GM04504 (cell line): ENCODE measurements at regions not wholly inside any gene's neighbourhood (a gene's known extent, or its start where the extent isn't known, plus 50 kb on each side); places are given as distances from the start of the nearest gene placed in this dataset.

Experiments used
- DNase-seq: peaks from one replicate; pipeline ENCODE4 v3.0.0-alpha.2; 2012; ENCODE audit warnings: low read depth

DNA sequence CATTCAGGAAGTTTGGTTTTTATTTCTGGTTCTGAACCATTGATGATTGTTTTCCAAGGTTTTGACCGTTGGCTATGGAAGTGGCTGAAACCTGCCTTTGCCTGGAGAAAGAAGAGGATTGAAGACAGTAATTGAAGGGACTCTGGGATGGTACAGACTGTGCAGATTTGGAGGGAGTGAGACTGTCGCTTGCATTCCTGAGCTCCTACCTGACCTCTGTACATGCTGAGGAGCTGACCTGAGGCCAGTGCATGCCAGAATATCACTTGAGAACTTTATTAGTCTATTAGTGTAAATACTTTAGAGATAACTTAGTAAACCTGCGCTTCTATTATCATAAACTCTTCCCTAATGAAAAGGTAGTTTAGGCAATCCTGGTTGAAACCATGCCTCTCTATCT is 276.4 kb downstream of the IRS2 start:
- no peak for DNase-seq

DNA sequence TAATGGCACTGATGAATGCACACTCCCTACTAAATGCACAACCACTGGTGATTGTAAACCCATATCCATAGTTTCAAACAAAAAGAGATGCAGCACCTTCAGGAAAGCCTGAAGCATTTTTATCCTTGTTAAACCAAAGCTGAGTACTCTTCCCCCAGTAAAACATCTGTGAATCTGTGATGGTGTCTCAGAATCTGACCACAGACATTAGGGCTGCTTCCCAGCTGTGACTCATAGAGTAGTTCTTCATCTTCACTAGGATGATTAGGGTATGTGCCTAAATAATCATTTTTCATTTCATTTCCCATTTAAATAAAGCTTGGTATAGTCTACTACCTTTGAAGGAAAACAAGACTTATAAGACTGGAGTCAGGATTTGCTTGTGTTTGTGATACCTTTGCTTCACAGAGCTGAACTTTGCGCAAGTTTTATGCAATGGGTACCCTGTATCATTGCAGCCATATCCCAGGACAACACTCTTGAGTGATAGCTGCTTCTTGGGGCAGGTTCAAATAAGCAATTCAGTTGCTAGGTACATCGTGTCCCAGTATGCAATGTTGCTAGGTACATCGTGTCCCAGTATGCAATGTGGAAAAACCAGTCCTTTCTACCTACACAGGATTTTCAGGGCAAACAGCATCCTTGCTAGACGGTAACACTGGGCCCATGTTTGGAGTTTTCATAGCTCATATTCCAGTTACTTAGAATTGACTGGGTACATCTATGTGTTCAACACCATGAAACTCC is 277.1 kb downstream of the IRS2 start:
- peak; percentile 55 for DNase-seq

DNA sequence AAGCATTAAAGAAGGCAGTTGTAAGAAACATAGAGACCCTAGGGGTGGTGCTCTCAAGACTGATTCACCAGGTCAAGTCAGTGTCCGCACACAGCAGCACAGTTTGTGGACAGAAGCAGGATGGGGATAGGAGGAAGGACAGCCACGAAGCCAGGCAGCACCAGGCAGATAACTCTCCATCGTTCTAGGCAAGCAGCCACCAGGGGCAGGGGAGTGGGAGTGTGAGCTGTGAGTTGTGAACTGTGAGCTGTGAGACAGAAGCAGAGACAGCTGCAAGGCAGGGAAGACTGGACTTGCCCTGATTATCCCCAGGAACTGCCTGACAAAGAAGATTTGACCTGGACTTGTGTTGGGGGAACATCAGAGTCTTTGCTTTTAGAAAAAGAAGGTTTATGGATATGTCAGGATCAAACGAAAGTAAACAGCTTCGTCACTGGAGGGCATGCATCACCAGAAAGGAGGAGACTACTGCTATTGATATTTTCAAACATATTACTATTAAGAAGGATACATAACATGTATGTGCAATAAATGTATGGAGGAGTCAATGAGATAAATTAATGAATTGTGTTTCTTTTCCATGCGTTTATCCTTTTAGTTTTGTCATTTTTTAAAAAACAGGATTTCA is 286.1 kb downstream of the IRS2 start:
- DNase-seq: no peak

DNA sequence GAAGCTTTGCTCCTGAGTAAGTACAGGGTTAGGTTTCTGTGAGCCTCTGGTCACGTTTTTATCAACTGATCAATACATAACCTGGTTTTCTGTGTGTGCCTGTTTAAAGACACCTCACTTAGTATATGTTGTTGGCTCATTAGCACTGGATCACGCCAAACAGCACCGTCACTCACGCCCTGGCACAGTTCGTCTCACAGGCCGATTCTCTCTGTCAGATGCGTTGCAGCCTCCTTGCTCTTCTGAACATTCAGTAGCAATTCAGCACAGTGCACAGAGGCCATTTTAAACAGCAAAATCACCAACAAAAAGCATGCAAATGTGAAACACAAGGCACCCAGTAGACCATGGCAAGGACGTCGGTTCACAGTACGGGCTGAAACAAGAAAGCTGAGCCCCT is 288.5 kb downstream of the IRS2 start:
- DNase-seq: no peak

DNA sequence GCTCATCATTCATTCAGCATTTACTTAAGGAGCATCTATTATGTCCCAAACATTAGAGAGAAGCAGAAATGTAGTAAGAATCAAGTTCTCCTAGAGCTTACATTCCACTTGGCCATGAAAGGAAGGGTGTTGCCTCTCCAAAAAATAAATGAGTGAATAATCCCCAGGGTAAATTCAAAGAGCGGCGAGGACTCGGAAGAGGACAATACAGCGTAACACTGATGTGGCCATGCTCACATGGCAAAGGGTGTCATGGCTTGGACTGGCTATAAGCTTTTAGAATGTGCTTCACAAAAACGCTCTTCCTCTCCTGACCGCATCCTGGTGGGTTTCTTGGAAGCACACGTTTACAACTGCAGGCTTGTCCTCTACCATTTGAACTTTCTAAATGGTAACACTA is 290.2 kb downstream of the IRS2 start:
- DNase-seq: no peak

DNA sequence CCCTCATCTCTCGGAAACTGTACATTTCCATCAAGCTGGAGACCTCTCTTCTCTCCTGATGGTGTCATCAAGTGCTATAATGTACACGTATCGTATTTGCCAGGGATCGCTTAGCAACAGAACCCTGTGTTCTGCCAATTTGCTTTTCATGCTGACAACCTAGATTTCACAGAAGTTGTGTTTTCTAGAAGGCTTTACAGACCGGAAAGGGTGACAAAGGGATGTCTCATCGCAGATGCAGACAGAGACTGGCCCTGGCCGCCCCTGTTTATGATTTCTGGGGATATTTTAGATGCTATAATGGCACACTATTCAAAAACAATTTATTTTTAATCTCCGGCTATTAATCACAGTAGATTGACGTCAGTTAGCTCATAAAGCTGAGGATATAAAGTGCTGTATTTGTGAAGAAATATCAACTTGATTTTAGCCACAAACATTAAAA is 291.4 kb downstream of the IRS2 start:
- DNase-seq: peak; percentile 46

DNA sequence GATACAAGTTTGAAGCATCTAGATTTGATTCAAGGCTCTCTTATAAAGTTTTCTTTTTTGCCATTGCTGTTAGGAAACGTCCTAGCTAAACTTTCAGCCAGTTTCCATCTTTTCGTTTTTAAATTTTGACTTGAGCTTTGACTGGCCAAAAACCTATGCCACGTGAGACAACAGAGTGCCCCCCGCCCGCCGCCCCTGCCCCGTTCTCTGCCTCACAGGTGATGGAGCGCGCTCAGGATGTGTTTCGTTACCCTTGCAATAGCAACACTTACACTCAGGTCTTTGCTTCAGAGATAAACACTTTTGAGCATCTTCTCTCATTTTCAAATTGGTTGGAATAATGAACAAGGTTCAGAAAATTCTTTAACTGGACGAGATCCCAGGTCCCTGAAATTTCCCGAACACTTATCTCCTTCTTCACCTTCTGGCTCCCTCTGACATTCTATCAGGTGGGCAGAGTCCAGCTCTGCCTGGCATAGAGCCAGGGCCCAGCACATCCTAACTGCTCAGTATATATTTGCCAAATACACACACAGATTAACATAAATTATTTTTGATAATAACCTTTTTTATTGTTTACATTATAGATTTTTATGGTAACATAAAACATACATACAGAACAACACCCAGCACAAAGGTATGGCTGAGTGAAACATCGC is 301.1 kb downstream of the IRS2 start:
- no peak for DNase-seq

DNA sequence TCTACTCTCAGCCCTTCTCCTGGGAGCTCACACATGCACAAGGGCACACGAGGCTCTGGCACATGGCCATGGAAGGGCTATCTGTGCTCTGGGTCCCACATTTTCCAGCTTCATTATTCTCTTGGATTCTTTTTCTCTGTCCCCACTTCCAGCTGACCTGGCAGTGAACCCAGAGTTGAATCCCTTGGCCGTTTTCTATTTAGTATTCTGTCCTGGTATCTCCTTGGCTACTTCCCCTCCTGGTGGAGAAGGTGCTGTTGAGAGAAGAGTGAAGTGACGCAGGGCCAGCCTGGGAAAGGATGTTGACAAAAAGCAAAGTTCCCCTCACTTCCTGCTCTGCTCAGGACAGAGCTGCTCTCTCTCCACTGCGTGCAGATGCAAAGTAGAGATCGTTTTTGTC is 303.1 kb downstream of the IRS2 start:
- DNase-seq: no peak

DNA sequence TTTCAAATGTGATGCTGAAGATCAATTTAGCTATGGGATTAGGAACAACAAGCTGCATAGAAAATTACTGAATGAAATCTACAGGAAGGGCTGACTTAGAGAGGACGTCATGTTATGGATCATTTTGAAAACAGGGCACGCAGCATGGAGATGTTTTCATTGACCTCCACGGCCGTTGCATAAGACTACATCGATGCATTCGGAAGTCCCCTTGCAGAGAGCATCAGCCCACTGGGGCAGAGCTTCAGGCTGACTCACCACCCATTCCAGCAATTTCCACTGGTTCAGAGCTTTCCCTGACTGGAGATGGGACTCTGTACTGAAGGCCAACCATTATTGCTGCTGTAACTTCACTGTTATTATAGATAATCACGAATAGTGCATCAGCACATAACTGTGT is 305.3 kb downstream of the IRS2 start:
- no peak for DNase-seq

DNA sequence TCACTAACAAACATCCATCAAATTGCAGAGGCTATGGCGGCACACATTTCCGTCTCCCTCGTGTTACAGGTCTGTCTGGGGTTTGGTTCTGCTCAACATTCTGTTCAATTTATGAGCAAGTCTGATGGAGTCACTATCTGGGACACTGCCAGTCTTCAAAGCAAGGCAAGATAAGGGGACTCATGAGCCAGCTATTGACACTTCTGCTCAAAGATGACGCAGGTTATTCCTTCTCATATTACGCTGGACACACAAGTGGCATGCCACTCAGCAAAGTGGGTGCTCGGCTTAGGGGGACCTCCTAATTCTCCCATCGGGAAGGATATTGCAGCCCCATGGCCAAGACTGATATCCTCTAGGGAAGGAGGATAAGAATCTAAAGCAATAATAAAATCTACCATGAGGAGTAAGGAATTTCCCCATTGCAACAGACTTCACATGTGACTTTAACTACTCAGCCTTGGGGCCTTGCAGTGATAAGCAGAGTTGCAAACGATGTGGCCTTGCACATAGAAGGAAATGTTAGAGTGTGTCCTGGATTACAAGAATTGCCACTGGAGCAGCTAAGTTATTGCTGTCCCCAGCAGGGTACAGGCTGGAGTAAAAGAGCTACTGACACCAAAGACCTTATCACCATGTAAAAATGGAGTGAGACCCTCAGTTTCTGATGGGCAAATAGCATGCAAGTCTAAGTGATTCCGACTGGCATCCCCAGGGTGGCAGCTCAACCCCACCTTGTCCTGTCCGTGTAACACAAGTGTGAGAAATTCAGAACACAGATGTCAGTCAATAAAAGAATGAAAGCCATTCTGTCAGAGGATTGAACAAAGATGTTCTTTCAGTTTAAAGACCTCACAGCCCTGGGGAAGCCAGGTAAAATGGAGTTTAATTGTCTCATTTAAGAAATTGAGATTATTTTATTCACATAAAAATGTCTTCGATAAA is 306.1 kb downstream of the IRS2 start:
- no peak for DNase-seq

DNA sequence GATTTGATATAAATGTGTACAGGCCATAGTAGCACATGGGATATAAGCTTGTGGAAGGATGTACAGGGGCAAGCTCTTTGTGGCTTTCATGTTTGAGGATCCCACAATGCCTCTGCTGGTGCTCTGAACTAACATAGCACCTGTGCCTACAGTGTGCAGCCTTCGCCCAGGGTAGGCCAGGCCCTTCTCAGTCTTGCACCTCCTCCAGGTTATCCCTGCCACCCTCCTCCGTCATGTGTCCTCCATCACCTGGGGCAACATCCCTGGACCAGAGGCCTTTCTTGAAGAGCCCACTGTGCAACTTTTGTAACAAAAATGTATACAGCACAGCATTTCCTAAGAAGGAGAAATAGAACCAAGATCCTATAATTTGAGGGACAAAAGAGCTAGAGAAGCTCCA is 306.8 kb downstream of the IRS2 start:
- no peak for DNase-seq

DNA sequence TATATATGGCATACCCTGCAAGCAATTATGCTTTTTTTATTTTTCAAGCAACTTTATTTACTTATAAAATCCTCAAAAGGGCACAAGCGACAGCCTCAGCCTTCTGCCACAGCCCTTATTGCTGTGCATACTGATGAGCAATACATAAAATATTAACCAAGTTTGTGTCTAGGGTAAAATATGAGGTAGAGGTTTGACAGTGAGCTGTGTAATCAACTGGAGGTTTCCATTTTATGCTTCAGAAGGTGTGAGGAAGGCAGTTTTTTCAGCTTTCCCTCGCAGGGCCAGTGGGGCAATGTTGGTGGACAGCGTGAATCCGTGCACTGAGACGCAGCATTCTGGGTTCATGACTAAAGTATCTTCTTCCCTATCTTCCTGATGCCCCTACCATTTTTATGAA is 310.4 kb downstream of the IRS2 start:
- no peak for DNase-seq

DNA sequence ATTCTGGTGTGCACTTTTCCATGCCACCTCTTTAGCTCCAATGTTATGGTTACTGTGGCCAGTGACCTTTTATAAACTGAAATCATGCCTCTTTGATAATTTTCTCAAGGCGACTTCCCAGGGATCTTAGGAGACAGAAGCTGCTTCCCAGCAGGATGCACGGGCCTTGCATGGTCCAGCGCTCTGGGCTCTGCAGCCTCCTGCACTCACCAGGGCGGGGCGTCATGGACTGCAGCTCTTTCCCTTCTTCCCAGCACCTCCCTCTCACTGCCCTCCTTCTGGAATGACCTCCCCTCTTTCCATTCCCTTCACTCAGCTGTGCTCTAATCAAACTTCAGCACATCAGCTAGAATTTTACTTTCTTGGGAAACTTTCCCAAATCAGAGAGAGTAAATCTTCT is 318.3 kb downstream of the IRS2 start:
- DNase-seq: no peak

DNA sequence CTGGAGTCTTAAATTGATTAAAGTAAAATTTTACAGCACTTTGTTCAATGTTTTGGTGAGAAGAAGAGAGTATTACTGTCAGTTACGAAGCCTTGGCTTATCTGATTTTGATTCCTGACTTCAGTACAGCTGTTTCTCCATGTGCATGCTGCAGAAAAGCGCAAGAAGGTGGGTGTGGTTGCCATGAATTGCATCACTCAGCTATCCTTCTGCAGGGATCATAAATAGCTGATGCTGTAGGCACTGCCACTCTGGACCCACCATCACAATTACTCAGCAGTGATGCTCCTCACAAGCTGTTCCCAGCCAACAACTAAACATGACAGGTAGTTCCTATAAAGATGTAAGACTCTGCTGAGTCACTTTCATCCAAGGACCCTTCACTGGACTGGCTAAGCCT is 321.2 kb downstream of the IRS2 start:
- DNase-seq: peak; percentile 25

DNA sequence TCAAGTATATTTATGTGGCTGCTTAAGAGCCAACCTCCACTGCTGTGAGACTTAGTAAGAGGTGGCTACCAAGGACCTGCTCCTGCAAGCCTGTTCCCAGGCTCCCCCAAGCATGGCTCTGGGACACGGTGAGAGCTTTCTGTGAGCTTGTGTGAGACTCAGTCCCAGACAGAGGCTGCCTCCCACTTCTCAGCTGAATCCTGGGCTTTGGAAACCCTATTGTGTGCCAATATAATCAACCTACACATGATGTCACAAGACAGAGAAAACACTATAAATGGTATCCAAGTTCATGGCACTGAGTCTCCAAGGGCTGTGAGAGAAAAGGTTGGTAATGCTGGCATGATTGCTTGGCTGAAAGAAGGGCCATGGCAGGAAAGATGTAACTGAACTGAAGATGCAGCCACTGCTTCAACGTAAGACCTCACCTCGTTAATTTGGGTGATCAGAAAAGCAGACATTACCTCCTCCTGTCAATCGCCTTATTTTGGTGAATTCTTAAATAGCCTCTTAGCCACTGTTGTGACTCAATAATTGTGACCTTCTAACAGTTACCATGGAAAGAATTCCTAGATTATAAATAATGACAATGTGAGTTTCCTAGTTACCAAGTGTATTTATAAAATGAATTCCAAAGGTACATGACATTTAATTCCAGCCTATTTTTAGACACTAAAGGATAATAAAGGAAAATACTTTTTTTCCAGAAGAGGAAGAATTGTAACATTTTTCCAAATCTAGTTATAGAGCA is 332.0 kb downstream of the IRS2 start:
- DNase-seq: peak; percentile 12

DNA sequence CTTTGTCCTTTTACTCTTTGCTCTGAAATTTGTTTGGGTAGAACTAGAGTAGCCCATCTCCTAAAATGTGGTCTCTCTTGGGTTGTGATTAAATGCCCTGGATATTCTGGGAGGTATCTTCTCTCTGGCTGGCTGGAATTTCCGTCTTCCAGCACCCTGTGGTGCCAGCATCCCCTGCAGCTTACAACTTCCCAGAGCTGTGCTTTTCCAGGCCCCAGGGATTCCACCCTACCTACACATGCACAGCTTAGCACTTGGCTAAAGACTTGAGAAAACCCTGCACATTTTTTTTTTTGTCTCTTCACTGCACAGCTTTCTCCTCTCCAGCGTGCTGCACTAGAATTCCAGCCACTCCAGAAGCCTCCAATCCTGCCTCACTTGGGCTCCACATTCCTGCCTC is 334.7 kb downstream of the IRS2 start:
- no peak for DNase-seq

DNA sequence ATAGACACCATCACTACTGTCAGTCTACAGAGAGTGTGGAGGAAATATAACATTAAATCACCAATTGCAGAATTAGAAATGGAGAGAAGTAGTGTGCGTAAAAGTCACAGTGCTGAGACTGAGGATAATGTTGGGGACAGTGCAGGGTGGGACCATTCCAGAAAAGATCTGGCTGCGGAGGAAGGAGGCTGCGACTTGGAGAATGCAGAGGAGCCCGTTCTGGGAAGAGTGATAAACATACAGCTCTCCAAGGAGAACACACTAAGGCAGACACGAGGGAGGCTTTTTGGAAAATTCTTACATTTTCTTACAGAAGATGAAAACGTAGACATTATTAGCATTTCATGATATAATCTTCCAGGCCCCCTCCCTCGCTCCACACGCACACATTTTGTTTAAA is 337.8 kb downstream of the IRS2 start:
- DNase-seq: no peak

DNA sequence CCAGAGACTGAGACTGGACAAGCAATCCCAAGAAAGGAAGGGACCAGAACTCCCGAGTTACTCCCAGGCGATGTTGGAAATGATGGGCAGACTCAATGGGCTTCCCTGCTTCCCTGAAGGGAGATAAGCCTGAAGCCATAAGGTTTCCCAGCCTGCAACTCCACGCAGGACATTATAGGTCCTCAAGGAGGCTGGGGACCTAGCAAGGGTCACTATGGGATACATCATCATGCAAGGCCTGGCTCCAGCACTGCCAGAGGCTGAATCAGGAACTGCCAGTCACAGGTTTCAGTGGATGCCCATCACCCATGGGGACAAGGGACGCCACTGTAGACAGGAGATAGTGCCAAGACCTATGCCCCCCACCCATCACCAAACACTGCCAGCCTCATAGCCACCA is 338.7 kb downstream of the IRS2 start:
- DNase-seq: no peak

DNA sequence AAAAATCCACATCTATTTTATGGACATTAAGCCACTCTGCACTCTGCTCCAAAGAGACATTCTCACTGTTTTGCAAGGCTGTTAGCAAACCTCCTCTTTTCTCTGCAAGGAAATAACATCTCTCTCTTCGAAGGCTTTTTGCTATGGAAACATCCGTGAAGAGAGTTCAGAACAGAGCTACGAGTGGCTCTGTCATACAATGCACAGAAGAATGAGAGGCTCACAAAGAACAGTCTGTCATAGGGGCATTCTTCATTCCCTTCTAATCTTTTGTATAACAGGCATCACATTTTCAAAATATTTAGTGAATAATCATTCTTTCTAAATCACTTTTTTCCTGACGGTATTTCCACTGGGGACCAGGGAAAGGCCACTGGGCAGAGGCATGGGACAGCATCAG is 346.1 kb downstream of the IRS2 start:
- DNase-seq: no peak

DNA sequence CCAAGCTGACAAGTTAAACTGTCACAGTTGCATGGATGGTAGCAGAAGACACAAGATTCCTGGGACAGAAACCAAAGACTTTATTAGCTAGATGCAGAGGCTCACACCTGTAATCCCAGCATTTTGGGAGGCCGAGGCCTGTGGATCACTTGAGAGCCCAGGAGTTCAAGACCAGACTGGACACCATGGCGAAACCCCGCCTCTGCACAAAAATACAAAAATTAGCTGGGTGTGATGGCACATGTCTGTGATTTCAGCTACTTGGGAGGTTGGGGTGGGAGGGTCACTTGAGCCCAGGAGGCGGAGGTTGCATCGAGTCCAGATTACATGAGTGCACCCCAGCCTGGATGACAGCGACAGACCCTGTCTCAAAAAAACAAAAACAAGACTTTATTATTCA is 346.6 kb downstream of the IRS2 start:
- DNase-seq: no peak

DNA sequence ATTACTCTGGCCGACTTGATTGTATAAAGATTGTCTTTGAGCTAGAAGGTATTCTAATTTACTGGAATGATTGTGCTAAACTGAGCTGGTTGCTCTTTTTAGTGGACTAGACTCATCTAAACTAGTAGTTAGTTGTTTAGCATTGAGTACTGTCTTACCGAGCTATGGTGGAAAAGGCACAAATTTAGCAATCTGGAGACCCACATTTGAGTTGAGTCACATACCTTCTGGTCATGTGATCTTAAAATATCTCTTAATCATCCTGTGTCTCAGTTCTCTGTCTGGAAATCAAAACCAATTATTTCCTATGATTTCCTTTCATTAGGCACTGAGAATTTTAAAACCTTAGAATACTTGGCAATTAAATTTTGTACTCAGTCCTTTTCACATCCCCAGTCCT is 349.5 kb downstream of the IRS2 start:
- no peak for DNase-seq
